Superior temporal gyrus (tissue), 1 donor: ENCODE measurements at regions not wholly inside any gene's neighbourhood (a gene's known extent, or its start where the extent isn't known, plus 50 kb on each side); places are given as distances from the start of the nearest gene placed in this dataset.

Experiments
- DNase-seq: peaks from one replicate; pipeline ENCODE4 v3.0.0-alpha.2; 2016; ENCODE audit errors: extremely low spot score

DNA sequence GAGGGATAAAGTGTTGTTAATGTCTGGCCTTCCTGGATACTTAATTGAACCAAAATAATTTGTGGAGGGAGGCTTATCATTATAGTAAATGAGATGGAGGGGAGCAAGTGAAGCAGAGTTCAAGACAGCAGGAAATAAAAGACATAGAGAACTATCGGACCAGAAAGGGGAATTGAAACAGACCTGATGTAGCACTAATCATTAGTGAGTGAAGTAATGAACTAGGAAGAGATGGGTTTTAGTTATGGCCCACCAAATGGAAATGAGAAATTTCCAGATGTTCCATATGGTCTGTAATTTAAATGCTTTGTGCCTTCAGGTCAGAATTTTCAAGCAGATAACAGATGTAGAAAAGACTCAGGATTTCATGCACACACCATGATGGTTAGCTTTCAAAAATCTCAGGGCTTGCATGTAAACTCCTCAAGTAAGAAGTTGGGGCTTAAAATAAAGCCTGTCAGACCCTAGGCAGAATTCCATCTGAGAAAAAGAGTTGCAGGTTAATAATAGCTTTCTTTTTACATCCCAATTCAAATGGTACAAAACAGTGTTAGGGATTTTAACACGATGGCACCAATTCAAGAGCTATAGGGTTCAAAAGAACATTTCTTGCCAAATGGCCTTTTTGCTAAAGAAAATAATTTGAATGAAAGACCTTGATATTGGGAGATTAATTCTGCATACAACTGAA, 355.8 kb downstream of the FSCB start:
- DNase-seq: no peak

DNA sequence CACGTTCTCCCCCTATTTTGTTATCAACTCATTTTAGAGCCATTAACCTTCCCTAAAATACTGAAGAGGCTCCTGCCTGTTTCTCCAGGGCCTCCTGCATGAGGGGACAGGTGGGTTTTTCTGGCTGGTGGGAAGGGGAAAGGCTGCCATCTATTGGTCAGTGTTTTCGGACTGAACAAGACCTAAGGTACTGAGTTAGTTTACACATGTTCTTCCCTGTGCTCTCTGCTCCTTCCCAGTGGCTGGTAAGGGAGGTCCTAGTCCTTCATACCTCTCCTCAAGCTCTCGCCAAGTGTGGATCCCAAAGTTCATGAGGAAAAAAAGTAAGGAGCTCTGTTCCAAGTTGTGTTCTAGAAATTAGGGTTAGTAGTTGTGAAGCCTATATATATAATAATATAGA, 357.5 kb downstream of the FSCB start:
- no peak for DNase-seq

GRCh38 chr14:44142006-44142405, 365.1 kb downstream of the FSCB start:
- DNase-seq: no peak

DNA sequence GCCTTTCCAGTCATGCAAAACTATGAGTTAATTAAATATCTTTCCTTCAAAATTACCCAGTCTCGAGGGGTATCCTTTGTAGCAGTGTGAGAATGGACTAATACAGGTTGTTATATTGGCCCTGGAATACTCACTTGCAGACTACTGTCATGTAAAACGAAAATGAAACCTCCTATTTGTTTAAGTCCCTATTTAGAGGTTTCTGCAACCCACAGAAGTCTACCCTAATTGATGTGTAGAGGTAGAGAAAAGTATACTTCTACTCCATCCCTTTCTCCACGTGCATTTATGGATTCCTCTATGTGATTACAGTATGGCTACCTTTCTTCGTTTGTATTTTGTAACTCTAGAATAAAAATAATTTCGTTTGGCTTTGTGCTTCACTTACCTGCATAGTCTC, 371.1 kb downstream of the FSCB start:
- no peak for DNase-seq

DNA sequence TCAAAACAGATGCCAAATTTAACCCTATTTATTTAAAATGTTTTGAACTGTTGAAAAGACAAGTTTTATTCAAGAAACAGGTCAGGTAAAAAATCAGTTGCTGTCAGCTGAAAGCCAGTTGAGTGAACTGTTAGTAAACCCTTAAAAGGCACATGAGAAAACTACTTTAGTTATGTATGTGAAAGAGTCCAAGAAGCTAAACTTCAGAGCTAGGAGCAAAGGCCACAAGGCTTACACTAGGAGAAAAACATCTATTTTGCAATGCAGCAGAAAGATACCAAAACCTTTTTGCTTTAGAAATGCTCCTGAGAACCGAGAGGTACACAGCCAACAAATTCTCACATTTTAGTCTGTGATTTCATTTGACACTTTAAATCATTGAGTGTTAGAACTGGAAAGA, 375.2 kb downstream of the FSCB start:
- DNase-seq: no peak

GRCh38 chr14:44113769-44114730, 393.0 kb downstream of the FSCB start:
- DNase-seq: no peak

GRCh38 chr14:44112774-44113460, 394.2 kb downstream of the FSCB start:
- no peak for DNase-seq

DNA sequence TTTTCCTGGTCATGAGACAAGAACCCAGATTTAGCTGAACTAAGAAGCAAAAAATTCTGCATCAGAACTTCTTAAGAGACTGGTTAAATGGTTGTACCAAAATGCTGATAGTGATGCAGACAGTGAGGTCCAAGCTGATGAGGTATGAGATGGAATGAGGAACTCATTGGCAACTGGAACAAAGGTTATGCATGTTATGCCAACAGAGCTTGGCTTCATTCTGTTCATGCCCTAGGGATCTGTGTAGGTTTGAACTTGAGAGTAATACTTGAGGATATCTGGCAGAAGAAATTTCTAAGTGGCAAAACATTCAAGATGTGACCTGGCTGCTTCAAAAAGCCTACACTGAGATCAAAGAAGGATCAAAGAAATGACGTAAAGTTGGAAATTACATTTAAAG, 398.0 kb downstream of the FSCB start:
- no peak for DNase-seq

- DNase-seq: no peak
These were observed 398.5 kb downstream of the FSCB start for GRCh38 chr14:44108601-44109000.

DNA sequence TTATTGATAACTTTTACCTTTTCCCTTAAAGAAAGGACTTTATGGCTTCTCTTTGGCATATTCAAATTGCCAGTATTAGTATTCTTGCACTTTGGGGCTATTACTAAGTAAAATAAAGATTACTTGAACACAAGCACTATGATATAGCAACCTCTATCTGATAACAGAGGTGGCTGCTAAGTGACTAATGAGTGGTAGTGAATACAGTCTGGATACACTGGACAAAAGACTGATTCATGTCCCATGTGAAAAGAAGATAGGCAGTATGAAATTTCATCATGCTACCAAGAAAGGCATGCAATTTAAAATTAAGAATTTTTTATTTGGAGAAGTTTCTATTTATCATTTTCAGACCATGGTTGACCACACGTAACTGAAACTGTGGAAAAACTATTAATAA, 399.9 kb downstream of the FSCB start:
- no peak for DNase-seq

DNA sequence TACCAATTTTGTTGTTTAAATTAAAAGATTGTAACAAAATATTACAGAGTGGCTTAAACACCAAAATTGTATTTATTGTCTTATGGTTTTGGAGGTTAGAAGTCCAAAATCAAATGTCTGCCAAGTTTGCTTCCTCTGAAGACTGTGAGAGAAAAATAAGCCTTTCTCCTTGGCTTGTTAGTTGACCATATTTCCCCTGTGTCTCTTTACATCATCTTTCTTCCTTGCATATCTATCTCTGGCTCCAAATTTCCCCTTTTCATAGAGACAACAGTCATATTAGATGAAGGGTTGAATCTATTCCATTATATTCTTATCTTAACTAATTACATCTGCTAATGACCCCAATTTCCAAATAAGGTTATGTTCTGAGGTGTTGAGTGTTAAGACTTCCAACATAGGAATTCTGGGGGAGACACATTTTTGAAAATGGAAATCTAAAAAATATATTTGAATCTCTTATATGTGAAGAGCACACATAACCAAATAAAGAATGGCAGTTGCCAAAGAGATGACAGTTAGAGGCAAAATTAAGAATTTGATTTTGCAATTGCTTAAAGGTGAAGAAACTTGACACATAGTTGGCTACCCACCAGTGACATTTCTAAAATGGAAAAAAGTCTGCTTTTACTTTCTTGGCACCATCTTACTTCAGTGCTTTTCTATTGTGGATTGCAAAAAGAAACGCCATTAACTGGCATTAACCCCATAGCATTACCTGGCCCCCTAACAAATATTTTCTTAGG, 407.2 kb downstream of the FSCB start:
- DNase-seq: no peak

GRCh38 chr14:44081146-44081545, 425.9 kb downstream of the FSCB start:
- no peak for DNase-seq

GRCh38 chr14:44070046-44070445, 437.0 kb downstream of the FSCB start:
- DNase-seq: no peak

DNA sequence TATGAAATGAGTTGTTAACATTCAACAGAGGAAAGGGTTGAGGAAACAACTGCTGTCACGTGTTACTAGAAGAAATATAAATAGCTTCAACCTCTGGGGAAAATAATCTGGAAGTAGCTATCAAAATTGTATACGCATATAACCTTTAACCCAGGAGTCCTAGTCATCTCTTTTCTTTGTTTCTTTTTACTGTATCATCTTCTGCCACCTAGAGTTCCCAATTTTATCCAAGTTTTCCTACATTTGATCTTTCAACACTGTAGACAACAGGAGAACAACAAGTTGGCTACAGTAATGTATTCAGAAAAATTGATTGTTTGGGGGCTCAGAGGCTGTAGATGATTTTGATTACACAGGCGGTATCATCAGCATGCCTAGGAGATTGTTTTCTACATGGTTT, 453.7 kb downstream of the FSCB start:
- no peak for DNase-seq

- DNase-seq: no peak
These were observed 465.4 kb downstream of the FSCB start for GRCh38 chr14:44041700-44042099.

DNA sequence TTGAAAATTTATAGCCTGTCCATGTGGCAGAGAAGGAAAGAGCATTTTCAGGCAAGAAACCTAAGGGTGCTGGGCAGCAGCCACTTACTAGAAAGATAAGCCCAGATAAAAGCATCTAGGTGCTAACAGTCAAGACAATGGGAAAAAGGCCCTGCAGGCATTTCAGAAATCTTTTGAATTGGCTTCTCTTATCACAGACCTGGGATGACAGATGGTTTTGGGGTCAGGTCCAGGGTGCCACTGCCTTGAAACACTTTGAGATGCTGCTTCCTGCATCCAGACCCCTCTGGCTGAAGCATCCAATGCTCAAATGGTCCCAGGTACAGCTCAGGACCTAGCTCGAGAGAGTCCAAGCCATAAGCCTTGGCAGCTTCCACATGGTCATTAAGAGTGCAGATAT, 466.5 kb downstream of the FSCB start:
- DNase-seq: no peak

DNA sequence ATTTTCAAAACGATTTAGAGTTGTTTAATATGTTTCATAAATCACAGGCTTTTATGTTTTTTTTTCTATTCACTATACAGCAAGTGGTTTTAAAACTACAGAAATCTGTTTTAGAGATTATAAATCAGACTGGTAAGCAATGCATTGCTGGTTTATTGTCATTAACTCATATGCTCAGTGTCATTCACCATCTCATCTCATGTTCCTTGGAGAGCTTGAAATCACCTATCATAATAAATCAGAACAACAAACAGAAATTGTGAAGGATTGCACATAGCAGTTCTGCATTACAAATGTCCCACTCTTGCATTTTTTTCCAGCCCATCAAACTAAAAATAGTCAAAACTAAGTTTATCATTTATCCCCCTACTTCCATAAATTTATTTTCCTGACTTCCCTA, 470.8 kb downstream of the FSCB start:
- DNase-seq: no peak

- no peak for DNase-seq
These were observed 471.4 kb downstream of the FSCB start for GRCh38 chr14:44035707-44036106.

DNA sequence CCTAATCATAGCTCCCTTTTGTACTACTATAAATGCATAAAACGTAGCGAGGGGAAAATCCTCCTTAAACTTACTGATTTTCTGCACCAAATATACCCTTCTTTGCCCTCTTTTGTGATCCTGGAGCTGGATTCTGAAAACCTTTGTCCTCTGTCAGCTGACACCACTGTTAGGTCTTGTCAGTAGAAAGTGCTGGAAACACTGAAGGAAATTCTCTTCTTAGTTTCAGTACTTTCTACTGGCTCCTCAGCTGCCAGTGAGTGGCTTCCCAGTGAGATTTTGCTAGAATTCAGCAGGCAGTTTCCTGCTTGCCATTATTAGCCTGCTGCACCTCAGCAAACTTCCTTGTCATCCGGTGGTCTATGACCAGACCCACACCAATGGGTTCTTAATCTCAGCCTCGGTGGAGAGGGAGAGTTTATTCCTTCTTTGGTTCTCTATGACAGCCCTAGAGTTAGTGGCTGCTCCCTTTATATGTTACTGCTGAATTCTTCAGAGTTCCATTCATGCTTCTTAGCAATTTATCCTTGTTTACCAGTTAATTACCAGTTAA, 476.2 kb downstream of the FSCB start:
- DNase-seq: no peak

GRCh38 chr14:44029933-44030332, 477.1 kb downstream of the FSCB start:
- no peak for DNase-seq

DNA sequence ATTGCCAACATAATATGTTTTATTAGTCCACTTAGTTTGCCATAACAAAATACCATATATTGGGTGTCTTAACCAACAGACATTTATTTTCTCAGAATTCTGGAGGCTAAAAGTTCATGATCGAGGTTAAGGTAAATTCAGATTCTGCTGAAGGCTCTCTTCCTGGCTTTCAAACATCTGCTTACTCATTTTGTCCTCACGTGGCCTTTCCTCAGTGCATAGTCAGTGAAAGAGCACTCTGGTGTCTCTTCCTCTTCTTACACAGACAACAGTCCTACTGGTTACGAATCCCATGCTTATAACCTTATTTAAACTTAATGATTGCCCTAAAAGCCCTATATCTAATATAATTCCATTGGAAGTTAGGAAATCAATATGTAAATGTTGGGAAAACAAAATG, 479.7 kb downstream of the FSCB start:
- DNase-seq: no peak

DNA sequence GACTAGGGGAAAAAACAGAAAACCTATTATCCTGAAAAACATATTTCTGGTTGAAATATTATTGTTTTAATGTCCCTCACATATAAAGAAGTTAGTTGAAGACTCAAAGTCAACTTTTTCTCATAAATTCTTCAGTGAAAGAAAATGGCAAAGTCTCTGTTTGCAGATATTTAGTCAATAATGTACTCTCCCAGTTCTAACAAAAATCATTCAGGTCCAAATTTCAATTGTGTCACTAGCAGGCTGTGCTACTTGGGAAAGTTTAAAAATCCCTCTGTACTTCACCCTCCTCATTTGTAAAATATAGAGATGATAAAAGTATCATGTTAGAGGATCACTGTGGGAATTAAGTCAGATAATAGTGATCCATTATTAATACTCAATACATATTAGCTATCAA, 496.5 kb downstream of the FSCB start:
- no peak for DNase-seq
